ENCODE measurements at regions not wholly inside any gene's neighbourhood (a gene's known extent, or its start where the extent isn't known, plus 50 kb on each side); places are given as distances from the start of the nearest gene placed in this dataset.

DNA sequence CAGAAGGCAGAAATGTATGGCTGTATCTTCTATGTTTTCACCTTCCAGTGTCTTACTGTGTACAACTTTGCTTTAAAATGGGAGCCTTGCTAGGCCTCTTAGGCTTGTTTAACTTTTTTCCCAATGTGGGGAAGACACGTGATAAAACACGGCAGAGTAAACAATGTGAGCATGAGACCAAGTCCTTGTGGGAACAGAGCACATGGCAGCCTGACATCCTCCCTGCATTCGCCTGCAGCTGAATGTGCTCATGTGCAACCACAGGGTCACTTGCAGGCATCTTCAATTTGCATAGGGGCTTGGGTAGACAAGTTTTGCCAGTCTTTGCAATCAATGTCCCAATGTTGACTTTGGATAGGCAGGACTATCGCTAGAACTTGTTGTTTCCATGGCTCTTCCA lies 91.8 kb downstream of the CCNG2 start:
- Histone ChIP-seq H3K4me2 (ENCODE audit: insufficient read depth, low read length) (no peak overlapping the region), H3K9ac (replicated peaks; ENCODE audit: extremely low read depth, insufficient read depth, low read length) (no peak overlapping the region), H3K9me1 (replicated peaks; ENCODE audit: control insufficient read depth, extremely low read depth, insufficient read depth, low read length) (no peaks in the 10 kb centered on the region), H3K27me3 (ENCODE audit: control insufficient read depth in 2 of 2, insufficient read depth in 2 of 2, low read length in 2 of 2) (peaks cover 3 to 6% of the 10 kb centered on the region in 2 experiments), H3K36me3 (ENCODE audit: control insufficient read depth in 2 of 2, extremely low read depth in 1 of 2, insufficient read depth in 2 of 2, low read length in 2 of 2) (no peaks in the 10 kb centered on the region), H2AFZ (ENCODE audit: low read depth, low read length) (no peak overlapping the region), H3K4me3 (replicated peaks in 1 of 3; ENCODE audit: insufficient read depth in 1 of 3, low read depth in 1 of 3, low read length in 3 of 3) (no peak overlapping the region), H3K79me2 (ENCODE audit: control insufficient read depth, insufficient read depth, low read length) (no peaks in the 10 kb centered on the region), H3K9me3 (replicated peaks; ENCODE audit: control insufficient read depth, insufficient read depth, low read length) (no peaks in the 10 kb centered on the region), H4K20me1 (replicated peaks; ENCODE audit: control insufficient read depth, extremely low read depth, insufficient read depth, low read length) (no peaks in the 10 kb centered on the region), H3K27ac (ENCODE audit: insufficient read depth, low read depth, low read length) (no peak overlapping the region), H3K4me1 (ENCODE audit: control insufficient read depth, extremely low read depth, insufficient read depth, low read length) (no peaks in the 10 kb centered on the region)
- BruUV-seq (replicated peaks) = no TSS peak
- FAIRE-seq (no peak), DNase-seq (ENCODE audit: low read depth, low spot score) (no peak)
- intact Hi-C loops (cut with micrococcal nuclease) = no loop called here
- POLR2A ChIA-PET = no interaction called here
- TF ChIP-seq MYC (IDR thresholded peaks at IDR 0.05; ENCODE audit: low read depth, low read length) (no peak), JUN (IDR thresholded peaks at IDR 0.05; ENCODE audit: borderline replicate concordance, insufficient read depth, insufficient read length, low read depth) (no peak), EZH2 (IDR thresholded peaks at IDR 0.05; ENCODE audit: borderline replicate concordance, low read depth, low read length, severe bottlenecking) (no peak), POLR2A (IDR thresholded peaks at IDR 0.05; ENCODE audit: low read depth, low read length) (no peak), GATA2 (IDR thresholded peaks at IDR 0.05; ENCODE audit: insufficient read depth, insufficient read length, low read depth, low read length) (no peak), FOS (IDR thresholded peaks at IDR 0.05; ENCODE audit: borderline replicate concordance, insufficient read depth, low read length) (no peak), POLR2AphosphoS5 (IDR thresholded peaks at IDR 0.05; ENCODE audit: insufficient read depth, low read depth, low read length) (no peak)
- TF ChIP-seq, protein P1, sequence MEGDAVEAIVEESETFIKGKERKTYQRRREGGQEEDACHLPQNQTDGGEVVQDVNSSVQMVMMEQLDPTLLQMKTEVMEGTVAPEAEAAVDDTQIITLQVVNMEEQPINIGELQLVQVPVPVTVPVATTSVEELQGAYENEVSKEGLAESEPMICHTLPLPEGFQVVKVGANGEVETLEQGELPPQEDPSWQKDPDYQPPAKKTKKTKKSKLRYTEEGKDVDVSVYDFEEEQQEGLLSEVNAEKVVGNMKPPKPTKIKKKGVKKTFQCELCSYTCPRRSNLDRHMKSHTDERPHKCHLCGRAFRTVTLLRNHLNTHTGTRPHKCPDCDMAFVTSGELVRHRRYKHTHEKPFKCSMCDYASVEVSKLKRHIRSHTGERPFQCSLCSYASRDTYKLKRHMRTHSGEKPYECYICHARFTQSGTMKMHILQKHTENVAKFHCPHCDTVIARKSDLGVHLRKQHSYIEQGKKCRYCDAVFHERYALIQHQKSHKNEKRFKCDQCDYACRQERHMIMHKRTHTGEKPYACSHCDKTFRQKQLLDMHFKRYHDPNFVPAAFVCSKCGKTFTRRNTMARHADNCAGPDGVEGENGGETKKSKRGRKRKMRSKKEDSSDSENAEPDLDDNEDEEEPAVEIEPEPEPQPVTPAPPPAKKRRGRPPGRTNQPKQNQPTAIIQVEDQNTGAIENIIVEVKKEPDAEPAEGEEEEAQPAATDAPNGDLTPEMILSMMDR (IDR thresholded peaks at IDR 0.05; ENCODE audit: extremely low read depth in 1 of 2, insufficient read depth in 1 of 2, low read depth in 1 of 2, low read length in 2 of 2) = no peak
- TF ChIP-seq, protein P2, sequence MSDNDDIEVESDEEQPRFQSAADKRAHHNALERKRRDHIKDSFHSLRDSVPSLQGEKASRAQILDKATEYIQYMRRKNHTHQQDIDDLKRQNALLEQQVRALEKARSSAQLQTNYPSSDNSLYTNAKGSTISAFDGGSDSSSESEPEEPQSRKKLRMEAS (IDR thresholded peaks at IDR 0.05; ENCODE audit: insufficient read depth, insufficient read length) = no peak
- dilution Hi-C loops (cut with MboI; ENCODE audit: extremely low pct_ligation_motif_present, low sequenced_read_pairs) = no loop called here
- CTCF ChIA-PET = no interaction called here

Data from endothelial cell of umbilical vein (primary cell).